NCI-H69 (cell line): ENCODE measurements at regions not wholly inside any gene's neighbourhood (a gene's known extent, or its start where the extent isn't known, plus 50 kb on each side); places are given as distances from the start of the nearest gene placed in this dataset.

ENCODE experiments used
- DNase-seq: peaks from one replicate; lab custom pipeline; 2025; lab: John Stamatoyannopoulos, UW

GRCh38 chr18:76684265-76684664 lies 138.1 kb upstream of the ZNF236 start:
- DNase-seq = no peak

- peak; percentile 39 for DNase-seq
Observed at GRCh38 chr18:76679945-76680344, 142.4 kb upstream of the ZNF236 start.

- DNase-seq = no peak
Observed at GRCh38 chr18:76679259-76679658, 143.1 kb upstream of the ZNF236 start.

- no peak for DNase-seq
Observed at GRCh38 chr18:76678248-76678647, 144.1 kb upstream of the ZNF236 start.

GRCh38 chr18:76674596-76674995 lies 147.8 kb upstream of the ZNF236 start:
- DNase-seq = no peak

GRCh38 chr18:76673281-76674185 lies 148.8 kb upstream of the ZNF236 start:
- DNase-seq = no peak

GRCh38 chr18:76672627-76673026 lies 149.7 kb upstream of the ZNF236 start:
- DNase-seq = no peak

GRCh38 chr18:76670564-76671288 lies 151.6 kb upstream of the ZNF236 start:
- DNase-seq = no peak

GRCh38 chr18:76668546-76668945 lies 153.8 kb upstream of the ZNF236 start:
- no peak for DNase-seq

GRCh38 chr18:76668119-76668518 lies 154.2 kb upstream of the ZNF236 start:
- DNase-seq = no peak

GRCh38 chr18:76667603-76668002 lies 154.8 kb upstream of the ZNF236 start:
- DNase-seq = no peak

- no peak for DNase-seq
Observed at GRCh38 chr18:76662626-76663025, 159.7 kb upstream of the ZNF236 start.

- DNase-seq = no peak
Observed at GRCh38 chr18:76660571-76661192, 161.7 kb upstream of the ZNF236 start.

- peak; percentile 64 for DNase-seq
Observed at GRCh38 chr18:76658627-76659026, 163.6 kb upstream of the ZNF516 start.

- DNase-seq = no peak
Observed at GRCh38 chr18:76657911-76658470, 162.9 kb upstream of the ZNF516 start.

GRCh38 chr18:76656925-76657827 lies 162.1 kb upstream of the ZNF516 start:
- DNase-seq = no peak

GRCh38 chr18:76654577-76654976 lies 159.5 kb upstream of the ZNF516 start:
- no peak for DNase-seq

GRCh38 chr18:76647322-76647721 lies 152.3 kb upstream of the ZNF516 start:
- DNase-seq = no peak

- no peak for DNase-seq
Observed at GRCh38 chr18:76644580-76644979, 149.5 kb upstream of the ZNF516 start.

- no peak for DNase-seq
Observed at GRCh38 chr18:76643996-76644395, 149.0 kb upstream of the ZNF516 start.

GRCh38 chr18:76643199-76643598 lies 148.2 kb upstream of the ZNF516 start:
- DNase-seq = no peak
